Testis (tissue), 2 donors: ENCODE measurements at regions not wholly inside any gene's neighbourhood (a gene's known extent, or its start where the extent isn't known, plus 50 kb on each side); places are given as distances from the start of the nearest gene placed in this dataset.

Source experiments
- DNase-seq: peaks from one replicate; pipeline ENCODE4 v3.0.0-alpha.2; 2019
- H3K27ac ChIP-seq, 2 donors: fragments of 200-600 bp; sonication (generic); one replicate each; pipeline ENCODE4 v1.5.1; 2019
- H3K27me3 ChIP-seq: fragments of 200-600 bp; sonication (generic); one replicate; pipeline ENCODE4 v1.5.1; 2019
- H3K36me3 ChIP-seq: fragments of 200-600 bp; sonication (generic); one replicate; pipeline ENCODE4 v1.5.1; 2017; ENCODE audit warnings: low read depth; ENCODE audit errors: missing control alignments
- H3K4me1 ChIP-seq: fragments of 200-600 bp; sonication (generic); one replicate; pipeline ENCODE4 v1.5.1; 2019
- H3K4me3 ChIP-seq, 2 donors: fragments of 200-600 bp; sonication (generic); one replicate each; pipeline ENCODE4 v1.5.1; 2017 to 2019
- H3K9me3 ChIP-seq: fragments of 200-600 bp; sonication (generic); one replicate; pipeline ENCODE4 v1.5.1; 2017
- POLR2A ChIP-seq: fragments of 450-650 bp; IDR thresholded peaks from one replicate; pipeline ENCODE4 v1.6.1; 2017; ENCODE audit warnings: antibody characterized with exemption, mild to moderate bottlenecking, moderate library complexity
- WGBS, 2 donors: methylation state at CpG; one replicate each; pipeline ENCODE4 v1.1.5; 2018; 5-methylcytosine and 5-hydroxymethylcytosine counted together
- intact Hi-C: fragments of 100-400 bp; cut with DNase I; formaldehyde crosslinking; loops from one replicate; pipeline ENCODE4 v1.15.1; 2023; ENCODE audit warnings: low total_unique reads
- TF ChIP-seq, protein P1 (sequence below), 3 experiments: fragments of 450-650 bp in 2 of 3; fragments of 200-600 bp in 1 of 3; sonication (generic) in 1 of 3; IDR thresholded peaks; one replicate each; pipeline ENCODE4 v1.5.1; 2016 to 2019; ENCODE audit warnings: antibody characterized with exemption in 3 of 3, mild to moderate bottlenecking in 2 of 3, moderate library complexity in 1 of 3

GRCh38 chrX:36909676-36910030 is 98.5 kb upstream of the FAM47C start:
- Histone ChIP-seq H3K36me3 (no peaks in the 10 kb centered on the region), H3K9me3 (no peaks in the 10 kb centered on the region), H3K4me3 (no peak overlapping the region), H3K27me3 (no peaks in the 10 kb centered on the region), H3K4me1 (no peaks in the 10 kb centered on the region), H3K27ac (no peak overlapping the region)
- intact Hi-C loops, result no loop called here
- DNase-seq, result no peak
- WGBS, 2 donors, result 52 to 54% methylated on average over 4 of the region's 4 CpGs
- TF ChIP-seq, protein P1, sequence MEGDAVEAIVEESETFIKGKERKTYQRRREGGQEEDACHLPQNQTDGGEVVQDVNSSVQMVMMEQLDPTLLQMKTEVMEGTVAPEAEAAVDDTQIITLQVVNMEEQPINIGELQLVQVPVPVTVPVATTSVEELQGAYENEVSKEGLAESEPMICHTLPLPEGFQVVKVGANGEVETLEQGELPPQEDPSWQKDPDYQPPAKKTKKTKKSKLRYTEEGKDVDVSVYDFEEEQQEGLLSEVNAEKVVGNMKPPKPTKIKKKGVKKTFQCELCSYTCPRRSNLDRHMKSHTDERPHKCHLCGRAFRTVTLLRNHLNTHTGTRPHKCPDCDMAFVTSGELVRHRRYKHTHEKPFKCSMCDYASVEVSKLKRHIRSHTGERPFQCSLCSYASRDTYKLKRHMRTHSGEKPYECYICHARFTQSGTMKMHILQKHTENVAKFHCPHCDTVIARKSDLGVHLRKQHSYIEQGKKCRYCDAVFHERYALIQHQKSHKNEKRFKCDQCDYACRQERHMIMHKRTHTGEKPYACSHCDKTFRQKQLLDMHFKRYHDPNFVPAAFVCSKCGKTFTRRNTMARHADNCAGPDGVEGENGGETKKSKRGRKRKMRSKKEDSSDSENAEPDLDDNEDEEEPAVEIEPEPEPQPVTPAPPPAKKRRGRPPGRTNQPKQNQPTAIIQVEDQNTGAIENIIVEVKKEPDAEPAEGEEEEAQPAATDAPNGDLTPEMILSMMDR (IDR thresholded peaks at IDR 0.05), result no peak
- no peak for TF ChIP-seq POLR2A

- no peak for TF ChIP-seq POLR2A
- TF ChIP-seq, protein P1 (IDR thresholded peaks at IDR 0.05), result no peak
- no peaks in the 10 kb centered on the region for H3K36me3 ChIP-seq
- DNase-seq, result no peak
- no peaks in the 10 kb centered on the region for H3K4me1 ChIP-seq
- H3K4me3 ChIP-seq, result no peak overlapping the region
- no peak overlapping the region for H3K27ac ChIP-seq
- no peaks in the 10 kb centered on the region for H3K27me3 ChIP-seq
- WGBS, 2 donors, result 65 to 77% methylated on average over 3 of the region's 3 CpGs
- no peaks in the 10 kb centered on the region for H3K9me3 ChIP-seq
- intact Hi-C loops, result no loop called here
These were observed 94.6 kb upstream of the FAM47C start for GRCh38 chrX:36913551-36913950.

GRCh38 chrX:36916941-36917340 is 91.2 kb upstream of the FAM47C start:
- no peak for DNase-seq
- WGBS, 2 donors, result 83 to 93% methylated on average over 2 of the region's 2 CpGs

DNA sequence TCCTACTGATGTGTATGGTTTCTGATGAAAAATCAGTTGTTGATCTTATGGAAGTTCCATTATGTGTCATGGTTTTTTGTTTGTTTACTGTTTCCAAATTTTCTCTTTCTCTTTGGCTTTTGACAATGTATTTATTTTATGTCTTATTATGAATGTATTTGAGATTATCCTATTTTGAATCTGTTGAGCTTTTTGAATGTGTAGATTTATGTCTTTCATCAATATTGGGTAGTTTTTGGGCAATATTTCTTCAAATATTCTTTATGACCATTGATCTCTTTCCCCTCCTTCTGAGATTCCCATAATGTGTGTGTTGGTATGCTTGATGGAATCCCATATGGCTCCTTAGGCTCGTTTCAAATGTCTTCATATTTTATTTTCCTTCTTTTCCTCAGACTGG is 80.5 kb upstream of the FAM47C start:
- H3K36me3 ChIP-seq, result no peaks in the 10 kb centered on the region
- 65 to 100% methylated on average over 1 of the region's 1 CpG for WGBS, 2 donors
- DNase-seq, result no peak
- H3K27me3 ChIP-seq, result no peaks in the 10 kb centered on the region
- H3K9me3 ChIP-seq, result no peaks in the 10 kb centered on the region
- H3K4me1 ChIP-seq, result no peaks in the 10 kb centered on the region
- TF ChIP-seq, protein P1 (IDR thresholded peaks at IDR 0.05), result no peak
- no peak for TF ChIP-seq POLR2A
- H3K27ac ChIP-seq, result no peak overlapping the region
- H3K4me3 ChIP-seq, result no peak overlapping the region
- intact Hi-C loops, result no loop called here

More at GRCh38 chrX:36916941-36917340, 91.2 kb upstream of the FAM47C start:
- Histone ChIP-seq H3K4me1 (no peaks in the 10 kb centered on the region), H3K36me3 (no peaks in the 10 kb centered on the region), H3K4me3 (no peak overlapping the region), H3K27me3 (no peaks in the 10 kb centered on the region), H3K9me3 (no peaks in the 10 kb centered on the region), H3K27ac (no peak overlapping the region)
- TF ChIP-seq, protein P1 (IDR thresholded peaks at IDR 0.05), result no peak
- no peak for TF ChIP-seq POLR2A
- intact Hi-C loops, result no loop called here

DNA sequence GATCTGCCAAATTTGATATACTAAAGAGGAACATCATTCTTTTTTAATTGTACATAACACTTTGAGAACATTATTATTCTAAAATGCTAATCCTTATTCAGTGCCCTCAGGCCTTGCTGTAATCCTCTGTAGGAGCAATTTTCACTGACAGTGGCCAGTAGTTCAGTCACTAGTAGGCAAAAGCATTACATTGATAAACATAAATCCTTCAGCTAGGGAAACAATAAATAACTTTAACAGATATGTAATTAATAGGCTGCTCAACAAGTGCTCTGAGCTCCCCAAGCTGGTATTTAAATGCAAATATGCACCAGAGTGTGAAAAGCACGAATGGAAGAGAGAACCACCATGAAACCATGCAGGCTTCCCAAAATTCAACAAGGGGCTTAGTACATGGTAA is 77.7 kb upstream of the FAM47C start:
- H3K4me1 ChIP-seq, result no peaks in the 10 kb centered on the region
- no peaks in the 10 kb centered on the region for H3K27me3 ChIP-seq
- intact Hi-C loops, result no loop called here
- H3K27ac ChIP-seq, result no peak overlapping the region
- no peaks in the 10 kb centered on the region for H3K36me3 ChIP-seq
- no peak overlapping the region for H3K4me3 ChIP-seq
- no peak for DNase-seq
- TF ChIP-seq POLR2A, result no peak
- TF ChIP-seq, protein P1 (IDR thresholded peaks at IDR 0.05), result no peak
- no peaks in the 10 kb centered on the region for H3K9me3 ChIP-seq
- WGBS, 2 donors, result 45 to 57% methylated on average over 1 of the region's 1 CpG
